ENCODE measurements at regions not wholly inside any gene's neighbourhood (a gene's known extent, or its start where the extent isn't known, plus 50 kb on each side); places are given as distances from the start of the nearest gene placed in this dataset.

GRCh38 chrX:25131055-25131454 is 115.3 kb upstream of the ARX start:
- H3K9me3 ChIP-seq (ENCODE audit: control insufficient read depth, insufficient read depth, low read depth, low read length): no peaks in the 10 kb centered on the region
- ChIA-PET CTCF (interaction anchor here (0.7 to 2.2 kb wide), 2 partner anchors 13 to 517 kb away, joined by 4 to 25 read pairs; no protein-coding TSS in a partner anchor), POLR2A (no interaction called here)
- no peaks in the 10 kb centered on the region for H3K36me3 ChIP-seq (ENCODE audit: control insufficient read depth in 2 of 2, insufficient read depth in 1 of 2, low read length in 2 of 2)
- no peak overlapping the region for H3K27ac ChIP-seq (ENCODE audit: extremely low read depth, low read depth, low read length)
- no peaks in the 10 kb centered on the region for H3K4me1 ChIP-seq (ENCODE audit: control insufficient read depth, insufficient read depth, low read length)
- TF ChIP-seq ZNF660 (tag by site-specific recombination; IDR thresholded peaks at IDR 0.05) (no peak), SALL2 (tag by site-specific recombination; IDR thresholded peaks at IDR 0.05; ENCODE audit: borderline replicate concordance) (no peak), ZNF214 (tag by site-specific recombination; IDR thresholded peaks at IDR 0.05; ENCODE audit: borderline replicate concordance) (no peak), ZNF16 (tag by site-specific recombination; IDR thresholded peaks at IDR 0.05; ENCODE audit: low read depth) (no peak), RBAK (tag by site-specific recombination; IDR thresholded peaks at IDR 0.05) (no peak), ZNF621 (tag by site-specific recombination; IDR thresholded peaks at IDR 0.05) (no peak), ZNF138 (tag by site-specific recombination; IDR thresholded peaks at IDR 0.05; ENCODE audit: borderline replicate concordance) (no peak), SCRT1 (tag by site-specific recombination; IDR thresholded peaks at IDR 0.05; ENCODE audit: borderline replicate concordance) (no peak), MYNN (tag by site-specific recombination; IDR thresholded peaks at IDR 0.05; ENCODE audit: borderline replicate concordance) (no peak), ZBTB44 (tag by site-specific recombination; IDR thresholded peaks at IDR 0.05) (no peak), ZNF354C (tag by site-specific recombination; IDR thresholded peaks at IDR 0.05; ENCODE audit: borderline replicate concordance, low read depth) (no peak), ZEB2 (tag by site-specific recombination; IDR thresholded peaks at IDR 0.05) (no peak), ZBTB20 (tag by site-specific recombination; IDR thresholded peaks at IDR 0.05) (no peak), ZNF341 (tag by site-specific recombination; IDR thresholded peaks at IDR 0.05; ENCODE audit: low read depth) (no peak), ZNF157 (tag by site-specific recombination; IDR thresholded peaks at IDR 0.05) (no peak), ZNF629 (tag by site-specific recombination; IDR thresholded peaks at IDR 0.05) (no peak), ZNF626 (tag by site-specific recombination; IDR thresholded peaks at IDR 0.05) (no peak), ZBTB48 (tag by site-specific recombination; IDR thresholded peaks at IDR 0.05) (no peak), PRDM6 (tag by site-specific recombination; IDR thresholded peaks at IDR 0.05) (no peak), ZNF202 (tag by site-specific recombination; IDR thresholded peaks at IDR 0.05; ENCODE audit: borderline replicate concordance) (no peak)
- H3K4me3 ChIP-seq (ENCODE audit: low read depth, low read length): no peak overlapping the region

- Histone ChIP-seq H3K36me3 (ENCODE audit: control insufficient read depth in 2 of 2, insufficient read depth in 1 of 2, low read length in 2 of 2) (no peaks in the 10 kb centered on the region), H3K4me3 (ENCODE audit: low read depth, low read length) (no peak overlapping the region), H3K4me1 (ENCODE audit: control insufficient read depth, insufficient read depth, low read length) (no peaks in the 10 kb centered on the region), H3K9me3 (ENCODE audit: control insufficient read depth, insufficient read depth, low read depth, low read length) (no peaks in the 10 kb centered on the region), H3K27ac (ENCODE audit: extremely low read depth, low read depth, low read length) (no peak overlapping the region)
- ChIA-PET POLR2A (no interaction called here), CTCF (interaction anchor here (0.7 to 2.2 kb wide), 3 partner anchors 14 to 516 kb away, joined by 3 to 25 read pairs (median 4); no protein-coding TSS in a partner anchor)
- TF ChIP-seq ZNF138 (tag by site-specific recombination; IDR thresholded peaks at IDR 0.05; ENCODE audit: borderline replicate concordance) (no peak), ZBTB1 (tag by site-specific recombination; IDR thresholded peaks at IDR 0.05) (no peak), GLIS2 (tag by site-specific recombination; IDR thresholded peaks at IDR 0.05) (no peak), MZF1 (tag by site-specific recombination; IDR thresholded peaks at IDR 0.05; ENCODE audit: borderline replicate concordance) (no peak), KLF1 (tag by site-specific recombination; IDR thresholded peaks at IDR 0.05) (no peak), ZNF473 (tag by site-specific recombination; IDR thresholded peaks at IDR 0.05) (no peak)
Observed at GRCh38 chrX:25130619-25131018, 114.9 kb upstream of the ARX start.
